ENCODE measurements at regions not wholly inside any gene's neighbourhood (a gene's known extent, or its start where the extent isn't known, plus 50 kb on each side); places are given as distances from the start of the nearest gene placed in this dataset.

DNA sequence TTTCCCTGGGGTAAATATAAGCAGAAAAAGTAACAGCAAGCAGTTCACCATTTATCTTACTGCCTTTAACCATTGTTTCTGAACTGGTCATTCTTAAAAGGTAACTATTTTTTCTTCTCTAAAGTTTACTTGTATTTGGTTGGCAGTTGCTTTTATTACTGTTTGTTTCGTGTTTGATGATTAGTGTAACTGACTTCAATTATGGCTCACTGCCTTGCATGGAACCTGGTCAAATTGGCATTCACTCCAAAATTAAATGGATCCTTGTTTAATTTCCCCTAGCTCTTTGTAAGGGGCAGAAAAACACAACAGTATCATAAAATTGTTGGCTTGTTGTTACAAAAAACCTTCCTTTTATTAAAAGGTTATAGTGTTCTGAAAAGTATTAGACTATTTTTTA is 1723.9 kb upstream of the CDH6 start:
- Histone ChIP-seq H3K79me2 (ENCODE audit: insufficient read depth) (no peaks in the 10 kb centered on the region), H4K20me1 (ENCODE audit: insufficient read depth) (no peaks in the 10 kb centered on the region), H3K27me3 (ENCODE audit: insufficient read depth) (no peaks in the 10 kb centered on the region), H2AFZ (ENCODE audit: low read depth) (no peak overlapping the region), H3K9me3 (no peaks in the 10 kb centered on the region), H3K4me1 (ENCODE audit: control insufficient read depth in 1 of 2, insufficient read depth in 2 of 2, low read depth in 1 of 2, low read length in 1 of 2) (no peaks in the 10 kb centered on the region), H3K4me3 (ENCODE audit: low read depth in 2 of 2, low read length in 1 of 2) (no peak overlapping the region), H3K27ac (ENCODE audit: low read depth in 2 of 2, low read length in 1 of 2) (no peak overlapping the region), H3K4me2 (no peak overlapping the region), H3F3A (replicated peaks; ENCODE audit: insufficient read depth) (no peaks in the 10 kb centered on the region), H3K9me2 (no peaks in the 10 kb centered on the region), H3K9ac (no peak overlapping the region), H3K36me3 (replicated peaks in 1 of 2; ENCODE audit: control insufficient read depth in 1 of 2, insufficient read depth in 2 of 2, low read length in 1 of 2) (no peaks in the 10 kb centered on the region)
- ChIA-PET POLR2A (no interaction called here), CTCF (no interaction called here)
- WGBS (ENCODE audit: low lambda C conversion rate): 0% methylated on average over 1 of the region's 1 CpG
- TF ChIP-seq RCOR1 (IDR thresholded peaks at IDR 0.05; ENCODE audit: low read length) (no peak), SIN3A (IDR thresholded peaks at IDR 0.05; ENCODE audit: borderline replicate concordance, low read depth, low read length) (no peak), POLR2AphosphoS5 (IDR thresholded peaks at IDR 0.05; ENCODE audit: low read depth, low read length) (no peak), GABPA (IDR thresholded peaks at IDR 0.05; ENCODE audit: low read depth) (no peak), RXRA (IDR thresholded peaks at IDR 0.05; ENCODE audit: borderline replicate concordance, low read depth) (no peak), NRF1 (IDR thresholded peaks at IDR 0.05; ENCODE audit: low read depth, low read length) (no peak), FOXM1 (IDR thresholded peaks at IDR 0.05; ENCODE audit: low read depth) (no peak), ELF1 (IDR thresholded peaks at IDR 0.05) (no peak), MXI1 (IDR thresholded peaks at IDR 0.05; ENCODE audit: low read depth, low read length) (no peak), MEF2A (IDR thresholded peaks at IDR 0.05; ENCODE audit: borderline replicate concordance, low read depth) (no peak), NFIC (IDR thresholded peaks at IDR 0.05; ENCODE audit: borderline replicate concordance) (no peak), EP300 (IDR thresholded peaks at IDR 0.05; ENCODE audit: borderline replicate concordance in 1 of 2, low read depth in 1 of 2, low read length in 1 of 2) (no peak), YY1 (IDR thresholded peaks at IDR 0.05; ENCODE audit: low read depth) (no peak), RAD21 (IDR thresholded peaks at IDR 0.05; ENCODE audit: low read length) (no peak)
- TF ChIP-seq, protein P1, sequence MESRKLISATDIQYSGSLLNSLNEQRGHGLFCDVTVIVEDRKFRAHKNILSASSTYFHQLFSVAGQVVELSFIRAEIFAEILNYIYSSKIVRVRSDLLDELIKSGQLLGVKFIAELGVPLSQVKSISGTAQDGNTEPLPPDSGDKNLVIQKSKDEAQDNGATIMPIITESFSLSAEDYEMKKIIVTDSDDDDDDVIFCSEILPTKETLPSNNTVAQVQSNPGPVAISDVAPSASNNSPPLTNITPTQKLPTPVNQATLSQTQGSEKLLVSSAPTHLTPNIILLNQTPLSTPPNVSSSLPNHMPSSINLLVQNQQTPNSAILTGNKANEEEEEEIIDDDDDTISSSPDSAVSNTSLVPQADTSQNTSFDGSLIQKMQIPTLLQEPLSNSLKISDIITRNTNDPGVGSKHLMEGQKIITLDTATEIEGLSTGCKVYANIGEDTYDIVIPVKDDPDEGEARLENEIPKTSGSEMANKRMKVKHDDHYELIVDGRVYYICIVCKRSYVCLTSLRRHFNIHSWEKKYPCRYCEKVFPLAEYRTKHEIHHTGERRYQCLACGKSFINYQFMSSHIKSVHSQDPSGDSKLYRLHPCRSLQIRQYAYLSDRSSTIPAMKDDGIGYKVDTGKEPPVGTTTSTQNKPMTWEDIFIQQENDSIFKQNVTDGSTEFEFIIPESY (IDR thresholded peaks at IDR 0.05; ENCODE audit: borderline replicate concordance, low read depth): no peak
- TF ChIP-seq, protein P2, sequence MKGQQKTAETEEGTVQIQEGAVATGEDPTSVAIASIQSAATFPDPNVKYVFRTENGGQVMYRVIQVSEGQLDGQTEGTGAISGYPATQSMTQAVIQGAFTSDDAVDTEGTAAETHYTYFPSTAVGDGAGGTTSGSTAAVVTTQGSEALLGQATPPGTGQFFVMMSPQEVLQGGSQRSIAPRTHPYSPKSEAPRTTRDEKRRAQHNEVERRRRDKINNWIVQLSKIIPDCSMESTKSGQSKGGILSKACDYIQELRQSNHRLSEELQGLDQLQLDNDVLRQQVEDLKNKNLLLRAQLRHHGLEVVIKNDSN (IDR thresholded peaks at IDR 0.05; ENCODE audit: borderline replicate concordance, low read depth): no peak
- TF ChIP-seq, protein P3, sequence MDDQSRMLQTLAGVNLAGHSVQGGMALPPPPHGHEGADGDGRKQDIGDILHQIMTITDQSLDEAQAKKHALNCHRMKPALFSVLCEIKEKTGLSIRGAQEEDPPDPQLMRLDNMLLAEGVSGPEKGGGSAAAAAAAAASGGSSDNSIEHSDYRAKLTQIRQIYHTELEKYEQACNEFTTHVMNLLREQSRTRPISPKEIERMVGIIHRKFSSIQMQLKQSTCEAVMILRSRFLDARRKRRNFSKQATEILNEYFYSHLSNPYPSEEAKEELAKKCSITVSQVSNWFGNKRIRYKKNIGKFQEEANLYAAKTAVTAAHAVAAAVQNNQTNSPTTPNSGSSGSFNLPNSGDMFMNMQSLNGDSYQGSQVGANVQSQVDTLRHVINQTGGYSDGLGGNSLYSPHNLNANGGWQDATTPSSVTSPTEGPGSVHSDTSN (IDR thresholded peaks at IDR 0.05): no peak
- TF ChIP-seq, protein P4, sequence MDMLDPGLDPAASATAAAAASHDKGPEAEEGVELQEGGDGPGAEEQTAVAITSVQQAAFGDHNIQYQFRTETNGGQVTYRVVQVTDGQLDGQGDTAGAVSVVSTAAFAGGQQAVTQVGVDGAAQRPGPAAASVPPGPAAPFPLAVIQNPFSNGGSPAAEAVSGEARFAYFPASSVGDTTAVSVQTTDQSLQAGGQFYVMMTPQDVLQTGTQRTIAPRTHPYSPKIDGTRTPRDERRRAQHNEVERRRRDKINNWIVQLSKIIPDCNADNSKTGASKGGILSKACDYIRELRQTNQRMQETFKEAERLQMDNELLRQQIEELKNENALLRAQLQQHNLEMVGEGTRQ (IDR thresholded peaks at IDR 0.05; ENCODE audit: borderline replicate concordance, low read depth, low read length): no peak
- no peak for DNase-seq

All from SK-N-SH (cell line).